HG03342 (cell line): ENCODE measurements at regions not wholly inside any gene's neighbourhood (a gene's known extent, or its start where the extent isn't known, plus 50 kb on each side); places are given as distances from the start of the nearest gene placed in this dataset.

Source experiments
- ATAC-seq: cut with Tn5 transposase; IDR thresholded peaks from one replicate; pipeline ENCODE4 v1.9.1; 2021; ENCODE audit warnings: mild to moderate bottlenecking, moderate library complexity; ENCODE audit not compliant: unreplicated experiment

DNA sequence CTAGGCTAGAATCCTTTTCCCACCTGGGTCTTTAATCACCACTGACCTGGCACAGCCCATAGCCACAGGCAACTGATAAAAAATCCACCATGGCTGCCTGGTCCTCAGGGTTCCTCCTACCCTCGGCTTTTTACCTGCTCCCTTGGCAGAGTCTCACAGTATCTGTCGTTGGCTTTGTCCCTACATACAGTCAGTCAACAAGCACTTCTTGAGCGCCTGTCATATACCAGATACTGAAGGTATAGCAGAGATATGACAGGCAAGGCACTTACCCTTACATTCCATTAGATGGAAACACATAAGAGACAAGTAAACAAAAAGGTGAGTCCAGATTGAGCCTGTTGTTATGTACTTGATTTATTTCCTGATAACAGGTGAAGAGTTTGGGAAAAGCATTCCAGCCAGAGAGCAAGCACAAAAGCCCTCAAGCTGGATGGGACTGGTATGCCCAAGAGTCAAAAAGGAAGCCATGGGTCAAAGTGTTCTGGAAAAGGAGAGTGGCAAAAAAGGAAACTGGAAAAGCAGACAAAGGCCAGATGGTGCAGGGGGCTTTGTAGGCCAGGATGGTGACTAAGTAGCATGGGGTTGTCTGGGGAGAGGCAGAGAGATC is 247.0 kb downstream of the CHD9NB start:
- no peak for ATAC-seq

- no peak for ATAC-seq
Measured at GRCh38 chr16:52800432-52800831, 252.3 kb downstream of the CHD9NB start.

- no peak for ATAC-seq
Measured at GRCh38 chr16:52799149-52799548, 252.2 kb upstream of the TOX3 start.

GRCh38 chr16:52787709-52788108 is 240.8 kb upstream of the TOX3 start:
- no peak for ATAC-seq

DNA sequence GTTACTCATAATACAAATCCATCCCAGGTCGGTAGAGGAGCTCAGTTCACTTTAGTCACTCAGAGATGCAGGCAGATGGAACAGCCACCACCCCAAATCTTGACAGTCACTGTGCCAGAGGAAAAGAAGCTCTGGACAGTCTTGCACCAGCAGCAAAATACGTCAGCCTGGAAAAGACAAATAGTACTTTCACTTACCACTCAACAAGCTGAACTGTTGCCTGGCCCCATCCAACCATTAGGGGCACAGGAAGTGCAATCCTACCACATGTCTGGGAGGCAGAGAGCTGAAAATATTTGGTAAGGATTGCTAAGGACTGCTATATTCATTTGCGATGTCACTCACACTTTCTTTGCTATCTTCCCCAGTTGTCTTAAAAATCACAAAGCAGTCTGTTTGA is 239.1 kb upstream of the TOX3 start:
- no peak for ATAC-seq

GRCh38 chr16:52785653-52786052 is 238.7 kb upstream of the TOX3 start:
- no peak for ATAC-seq

DNA sequence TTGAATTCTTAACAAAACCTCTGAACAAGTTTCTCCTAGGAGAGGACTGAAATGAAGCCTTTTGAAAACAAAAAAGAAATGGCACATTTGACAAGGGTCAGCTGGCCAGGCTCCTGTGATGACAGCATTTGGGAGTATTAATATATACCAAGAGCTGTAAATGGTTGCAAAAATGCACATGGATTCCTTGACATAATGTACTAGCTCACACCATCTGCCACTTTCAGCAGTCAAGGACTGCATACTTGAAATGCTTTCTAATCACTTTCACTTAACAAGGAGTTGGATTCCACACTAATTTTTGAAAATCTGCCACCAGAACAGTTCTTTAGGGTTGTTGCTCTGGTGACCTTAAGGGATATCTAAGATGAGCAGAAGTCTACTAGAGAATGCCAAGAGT is 236.7 kb upstream of the TOX3 start:
- no peak for ATAC-seq

DNA sequence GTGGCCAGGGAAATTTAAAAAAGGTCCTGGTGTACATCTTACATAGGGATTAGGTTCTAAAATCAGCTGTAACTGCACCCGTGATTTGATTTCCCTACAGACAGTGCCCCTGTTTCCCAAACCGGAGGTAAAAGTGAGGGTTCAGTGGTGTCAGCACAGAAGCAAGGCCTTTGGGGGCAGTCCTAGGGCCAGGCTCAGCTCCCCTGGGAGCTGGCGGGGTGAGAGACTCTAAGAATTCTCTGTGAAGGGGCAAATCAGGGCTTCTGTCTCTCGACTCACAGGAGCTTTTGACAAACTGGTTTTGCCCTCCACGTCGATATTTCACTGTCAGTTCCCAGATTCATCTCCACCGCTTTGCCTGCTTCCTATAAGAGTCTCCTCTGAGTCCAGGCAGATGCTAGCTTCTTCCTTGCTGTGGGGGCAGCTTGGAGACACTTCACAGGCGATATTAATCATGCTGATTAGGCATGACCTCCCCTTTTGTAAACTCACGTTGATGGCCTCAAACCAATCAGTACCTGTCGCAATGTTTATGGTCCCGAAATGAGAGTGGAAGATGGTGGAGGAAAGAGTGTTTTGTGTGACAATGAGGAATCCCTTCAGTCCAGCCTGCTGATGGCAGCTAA is 234.2 kb upstream of the TOX3 start:
- no peak for ATAC-seq

- ATAC-seq: no peak
Measured at GRCh38 chr16:52773026-52773425, 226.1 kb upstream of the TOX3 start.

DNA sequence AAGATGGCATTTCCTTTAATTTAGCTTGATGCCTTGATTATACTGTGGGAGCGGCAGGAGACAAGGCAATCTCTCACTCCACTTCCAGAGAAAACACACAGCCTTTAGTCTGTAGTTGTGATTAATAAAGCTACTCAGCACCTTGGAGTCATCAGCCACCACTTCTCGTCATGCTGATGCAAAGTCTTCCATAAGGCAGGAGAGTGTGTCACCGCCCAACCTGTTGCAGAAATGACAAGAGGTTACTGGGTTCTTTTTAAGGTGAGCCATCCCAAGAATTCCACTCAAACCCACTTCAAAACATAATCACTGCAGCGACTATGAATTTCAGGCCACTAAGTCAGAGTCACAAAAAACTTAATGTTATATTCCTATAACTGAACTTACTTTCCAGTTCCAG is 223.9 kb upstream of the TOX3 start:
- ATAC-seq: no peak

- ATAC-seq: no peak
Measured at GRCh38 chr16:52758473-52758855, 211.5 kb upstream of the TOX3 start.

GRCh38 chr16:52757746-52758472 is 211.0 kb upstream of the TOX3 start:
- no peak for ATAC-seq

GRCh38 chr16:52756812-52757517 is 210.0 kb upstream of the TOX3 start:
- no peak for ATAC-seq

GRCh38 chr16:52755396-52755795 is 208.5 kb upstream of the TOX3 start:
- ATAC-seq: no peak

- no peak for ATAC-seq
Measured at GRCh38 chr16:52751035-52751434, 204.1 kb upstream of the TOX3 start.

GRCh38 chr16:52748741-52749140 is 201.8 kb upstream of the TOX3 start:
- no peak for ATAC-seq

GRCh38 chr16:52747088-52747595 is 200.2 kb upstream of the TOX3 start:
- no peak for ATAC-seq

GRCh38 chr16:52743707-52744106 is 196.8 kb upstream of the TOX3 start:
- no peak for ATAC-seq

GRCh38 chr16:52742608-52743170 is 195.7 kb upstream of the TOX3 start:
- no peak for ATAC-seq

DNA sequence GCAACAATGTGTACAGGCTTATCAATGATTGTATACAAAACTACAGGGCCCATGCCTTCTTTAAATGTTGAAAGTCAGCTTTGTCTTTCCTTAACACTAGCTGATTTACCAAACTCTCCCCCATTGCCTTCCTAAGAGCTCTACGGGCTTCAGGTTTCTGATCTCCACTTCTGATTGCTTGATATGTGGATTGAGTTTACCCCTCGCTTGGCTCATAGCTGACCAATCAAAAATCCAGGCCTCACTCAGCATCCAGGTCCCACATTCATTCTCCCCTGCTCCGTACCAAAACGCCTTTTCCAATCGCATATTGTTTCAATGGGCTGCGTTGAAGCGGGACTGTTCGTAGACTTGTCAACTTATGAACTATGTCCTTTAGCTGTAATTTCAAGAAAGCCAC is 195.1 kb upstream of the TOX3 start:
- no peak for ATAC-seq

- no peak for ATAC-seq
Measured at GRCh38 chr16:52741351-52741750, 194.4 kb upstream of the TOX3 start.
